ENCODE measurements at regions not wholly inside any gene's neighbourhood (a gene's known extent, or its start where the extent isn't known, plus 50 kb on each side); places are given as distances from the start of the nearest gene placed in this dataset.
"Not testable (repeated sequence)": the region's sequence is repeated elsewhere in the genome, so short reads cannot be mapped to it uniquely, and the experiment has no call there.

DNA sequence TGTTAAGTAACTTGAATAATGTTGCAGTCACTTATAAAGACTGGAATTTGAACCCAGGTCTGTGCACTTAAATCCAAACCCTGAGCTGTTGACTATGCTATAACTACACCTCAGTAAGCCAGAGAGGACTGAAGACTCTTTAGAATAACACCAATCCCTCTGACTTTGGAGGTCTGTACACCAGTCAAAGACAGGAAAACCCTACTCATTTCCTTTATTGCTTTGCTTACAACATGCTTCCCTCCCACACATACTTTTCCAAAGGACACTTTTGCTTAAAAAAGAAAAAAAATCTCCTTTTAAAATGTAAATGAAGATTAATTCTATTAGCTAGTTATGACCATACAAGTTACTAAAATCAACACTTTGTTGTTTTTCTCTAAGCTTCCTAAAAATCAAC lies 184.7 kb upstream of the KCTD7 start:
- Mint-ChIP-seq H3K4me1 (peaks cover 2% of the 10 kb centered on the region), H3K9me3 (no peaks in the 10 kb centered on the region), H3K4me3 (no peak overlapping the region), H3K36me3 (ENCODE audit: low read depth) (no peaks in the 10 kb centered on the region), H3K27me3 (no peaks in the 10 kb centered on the region), H3K27ac (no peak overlapping the region)
- intact Hi-C loops (cut with micrococcal nuclease) = no loop called here
- DNase-seq = no peak

DNA sequence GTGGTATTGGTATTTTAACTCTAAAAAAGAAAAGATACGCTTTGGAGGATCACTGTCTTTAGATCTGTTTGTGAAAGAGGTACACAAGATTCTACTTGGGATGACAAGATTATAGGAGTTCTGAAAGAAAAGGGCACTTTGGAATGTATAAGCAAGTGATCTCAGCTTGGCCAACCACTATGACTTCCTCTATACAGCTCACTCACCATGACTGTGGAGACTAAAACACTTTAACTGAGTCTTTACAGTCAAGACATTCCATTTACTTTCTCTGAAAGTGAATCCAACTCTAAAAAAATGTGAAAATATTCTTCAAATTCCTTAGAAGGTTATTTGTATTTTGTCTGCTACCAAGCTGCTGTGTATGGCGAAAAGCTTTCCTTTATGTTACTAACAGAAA lies 181.7 kb upstream of the KCTD7 start:
- intact Hi-C loops (cut with micrococcal nuclease); H3K36me3 Mint-ChIP-seq (ENCODE audit: low read depth); H3K4me1 Mint-ChIP-seq: not testable (repeated sequence)

DNA sequence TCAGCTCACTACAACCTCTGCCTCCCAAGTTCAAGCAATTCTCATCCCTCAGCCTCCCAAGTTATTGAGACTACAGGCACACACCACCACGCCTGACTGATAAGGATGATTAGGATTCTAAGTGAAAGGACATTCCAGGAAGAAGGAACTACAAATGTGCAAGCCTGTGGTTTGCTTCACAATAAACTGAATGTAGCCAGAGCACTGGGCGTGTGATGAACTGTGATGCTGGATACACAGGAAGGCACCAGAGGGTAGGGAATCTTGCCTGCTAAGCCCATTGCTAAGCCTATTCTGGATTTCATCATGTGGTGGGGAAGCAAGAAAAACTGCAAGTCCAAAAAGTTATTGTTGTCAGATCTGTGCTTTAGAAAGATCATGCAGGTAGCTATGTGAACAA lies 177.9 kb upstream of the KCTD7 start:
- H3K27ac Mint-ChIP-seq = not testable (repeated sequence)

More for the DNA sequence above, 181.7 kb upstream of the KCTD7 start:
- not testable (repeated sequence) for H3K27ac Mint-ChIP-seq, DNase-seq, H3K9me3 Mint-ChIP-seq, H3K4me3 Mint-ChIP-seq, H3K27me3 Mint-ChIP-seq

DNA sequence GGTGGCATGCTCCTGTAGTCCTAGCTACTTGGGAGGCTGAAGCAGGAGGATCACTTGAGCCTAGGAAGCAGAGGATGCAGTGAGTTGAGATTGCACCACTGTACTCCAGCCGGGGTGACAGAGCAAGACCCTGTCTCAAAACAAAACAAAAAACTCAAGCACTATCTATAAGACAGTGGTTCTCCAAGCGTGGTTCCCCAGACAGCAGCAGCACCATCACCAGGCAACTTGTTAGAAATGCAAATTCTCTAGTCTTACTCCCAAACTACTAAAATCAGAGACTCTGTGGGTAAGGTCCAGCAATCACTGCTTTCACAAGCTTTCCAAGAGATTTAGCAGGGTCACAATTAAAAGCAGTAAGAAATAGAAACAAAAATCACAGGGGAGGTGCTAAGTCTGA lies 177.0 kb upstream of the KCTD7 start:
- H3K36me3 Mint-ChIP-seq (ENCODE audit: low read depth); H3K27ac Mint-ChIP-seq; DNase-seq; H3K9me3 Mint-ChIP-seq; H3K4me3 Mint-ChIP-seq; intact Hi-C loops (cut with micrococcal nuclease); H3K27me3 Mint-ChIP-seq; H3K4me1 Mint-ChIP-seq: not testable (repeated sequence)

More for the DNA sequence above, 177.9 kb upstream of the KCTD7 start:
- H3K27me3 Mint-ChIP-seq; H3K36me3 Mint-ChIP-seq (ENCODE audit: low read depth); H3K4me3 Mint-ChIP-seq; H3K4me1 Mint-ChIP-seq; DNase-seq; H3K9me3 Mint-ChIP-seq; intact Hi-C loops (cut with micrococcal nuclease): not testable (repeated sequence)

DNA sequence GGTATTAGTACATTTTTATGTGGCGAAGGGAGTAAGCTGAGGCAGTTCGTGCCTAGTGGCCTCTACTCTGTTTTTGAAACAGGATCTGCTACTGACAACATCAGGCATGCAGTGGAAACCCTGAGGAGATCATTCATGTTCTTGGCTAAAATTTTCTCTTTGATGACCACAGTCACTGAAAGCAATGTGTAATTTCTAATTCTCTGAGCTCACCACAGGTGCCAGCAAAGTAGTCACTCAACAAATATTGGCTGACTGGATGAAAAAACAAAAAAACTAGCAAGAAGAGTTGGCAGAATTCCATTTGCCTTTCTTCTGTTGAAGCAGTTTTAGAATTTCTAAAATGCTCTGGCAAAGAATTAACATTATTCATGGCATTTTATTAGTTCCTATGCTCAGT lies 176.5 kb upstream of the KCTD7 start:
- H3K27me3 Mint-ChIP-seq = no peaks in the 10 kb centered on the region
- H3K36me3 Mint-ChIP-seq (ENCODE audit: low read depth) = peaks cover 4% of the 10 kb centered on the region
- peaks cover 9% of the 10 kb centered on the region for H3K4me1 Mint-ChIP-seq
- H3K27ac Mint-ChIP-seq = no peak overlapping the region
- no peaks in the 10 kb centered on the region for H3K9me3 Mint-ChIP-seq
- DNase-seq = no peak
- H3K4me3 Mint-ChIP-seq = no peak overlapping the region
- intact Hi-C loops (cut with micrococcal nuclease) = no loop called here

DNA sequence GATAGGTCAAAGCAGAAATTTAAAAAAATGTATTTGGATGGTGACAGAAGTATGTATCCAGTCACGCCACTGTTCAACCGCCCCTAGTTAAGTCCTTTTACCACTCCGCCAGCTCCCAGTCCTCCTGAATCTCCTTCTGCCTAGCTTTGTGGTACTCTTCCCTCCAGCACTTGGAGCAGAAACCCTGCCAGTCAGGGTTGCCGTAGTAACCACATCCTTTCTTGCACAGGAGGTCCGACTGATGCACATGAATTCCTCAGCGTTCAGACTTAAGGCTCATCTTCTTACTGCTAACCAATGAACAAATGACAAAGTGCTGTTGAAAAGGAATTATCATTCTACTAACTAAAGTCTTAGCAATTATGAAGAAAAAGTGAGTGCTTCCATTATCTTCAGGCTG lies 175.3 kb upstream of the KCTD7 start:
- DNase-seq = no peak
- Mint-ChIP-seq H3K9me3 (no peaks in the 10 kb centered on the region), H3K4me3 (no peak overlapping the region), H3K36me3 (ENCODE audit: low read depth) (peaks cover 4% of the 10 kb centered on the region), H3K27me3 (no peaks in the 10 kb centered on the region), H3K27ac (no peak overlapping the region), H3K4me1 (peaks cover 9% of the 10 kb centered on the region)
- intact Hi-C loops (cut with micrococcal nuclease) = no loop called here

DNA sequence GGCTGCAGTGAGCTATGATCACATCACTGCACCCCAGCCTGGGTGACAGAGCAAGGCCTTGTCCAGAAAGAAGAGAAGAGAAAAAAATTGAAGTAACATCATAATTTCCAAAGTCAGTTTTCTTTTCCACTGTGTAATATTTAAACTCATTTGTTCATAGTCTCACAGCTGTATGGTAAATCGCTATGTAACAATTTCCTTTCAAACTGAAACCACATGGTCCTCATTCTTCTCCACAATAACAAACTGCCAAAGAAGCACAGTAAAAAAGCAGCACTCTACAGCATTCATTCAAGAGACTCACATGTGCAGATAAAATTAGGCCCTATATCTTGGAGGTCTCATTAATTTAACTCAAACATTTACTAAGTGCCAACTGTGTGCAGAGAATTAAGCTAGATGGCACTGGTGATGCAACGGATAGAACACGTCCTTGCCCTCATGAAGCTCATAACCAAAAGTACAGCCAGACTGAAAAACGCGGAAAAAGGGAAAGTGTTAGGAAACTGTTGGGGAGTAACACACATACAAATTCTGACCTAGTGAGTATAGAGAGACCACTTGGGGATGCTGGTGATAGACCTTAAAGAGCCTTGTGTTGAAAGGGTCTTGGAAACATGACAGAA lies 174.0 kb upstream of the KCTD7 start:
- Mint-ChIP-seq H3K27me3 (no peaks in the 10 kb centered on the region), H3K9me3 (no peaks in the 10 kb centered on the region), H3K27ac (peak overlapping the region; percentile 70), H3K4me1 (peaks cover 13% of the 10 kb centered on the region), H3K4me3 (peak overlapping the region; percentile 1), H3K36me3 (ENCODE audit: low read depth) (peaks cover 4% of the 10 kb centered on the region)
- no peak for DNase-seq
- intact Hi-C loops (cut with micrococcal nuclease) = no loop called here

DNA sequence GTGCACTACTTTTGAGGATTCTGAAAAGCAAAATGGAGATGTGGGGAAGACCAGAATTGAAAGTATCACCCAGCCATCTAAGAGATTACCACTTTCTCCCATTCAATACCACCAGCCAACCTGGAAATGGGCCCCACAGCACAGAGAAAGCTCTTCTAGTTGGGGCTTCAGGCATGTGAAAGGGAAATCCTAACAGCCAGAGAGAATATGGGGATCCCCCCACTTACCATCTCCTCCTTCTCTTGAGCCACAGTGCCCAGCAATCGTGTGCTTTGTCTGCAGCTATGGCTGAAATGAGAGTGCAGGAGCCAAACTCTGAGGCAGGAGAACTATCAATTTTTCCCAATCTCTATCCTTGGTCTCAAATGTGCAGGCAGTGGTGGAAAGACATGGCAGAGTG lies 173.2 kb upstream of the KCTD7 start:
- H3K36me3 Mint-ChIP-seq (ENCODE audit: low read depth); H3K27me3 Mint-ChIP-seq; H3K9me3 Mint-ChIP-seq; H3K4me3 Mint-ChIP-seq; intact Hi-C loops (cut with micrococcal nuclease); DNase-seq: not testable (repeated sequence)
- H3K27ac Mint-ChIP-seq = peak overlapping the region; percentile 70
- peaks cover 13% of the 10 kb centered on the region for H3K4me1 Mint-ChIP-seq

DNA sequence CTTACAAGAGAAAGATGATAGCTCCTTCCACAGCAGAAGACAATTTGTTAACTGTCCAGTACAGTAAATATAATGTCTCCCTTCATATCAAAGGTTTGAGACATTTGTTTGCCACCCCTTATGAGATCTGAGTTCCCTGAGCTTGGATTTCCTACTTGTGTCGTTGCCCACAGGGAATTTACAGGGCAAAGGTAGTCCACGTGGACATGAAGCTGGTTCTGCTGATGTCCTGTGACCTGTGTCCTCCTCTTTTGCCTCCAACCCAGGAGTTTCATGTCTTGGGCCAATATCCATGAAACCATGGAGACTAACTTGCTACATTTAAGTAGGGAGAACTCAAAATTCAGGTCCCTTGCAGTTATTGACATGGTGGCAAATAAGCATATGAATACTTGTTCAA lies 172.2 kb upstream of the KCTD7 start:
- intact Hi-C loops (cut with micrococcal nuclease); H3K36me3 Mint-ChIP-seq (ENCODE audit: low read depth); H3K27me3 Mint-ChIP-seq: not testable (repeated sequence)

DNA sequence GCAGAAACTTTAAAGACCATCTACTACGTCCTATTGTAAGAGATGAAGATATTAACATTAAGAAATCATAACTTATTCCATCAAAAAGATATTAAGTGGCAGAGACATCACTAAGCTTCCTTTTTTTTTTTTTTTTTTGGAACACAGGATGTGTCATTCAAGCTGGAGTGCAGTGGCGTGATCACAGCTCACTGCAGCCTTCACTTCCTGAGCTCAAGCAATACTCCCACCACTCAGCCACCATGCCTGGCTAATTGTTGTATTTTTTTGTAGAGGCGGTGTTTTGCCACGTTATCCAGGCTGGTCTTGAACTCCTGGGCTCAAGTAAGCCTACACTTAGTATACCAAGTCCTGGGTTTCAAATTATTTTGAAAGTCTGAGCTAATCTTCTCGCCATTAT lies 169.7 kb upstream of the KCTD7 start:
- H3K9me3 Mint-ChIP-seq; H3K27ac Mint-ChIP-seq; H3K27me3 Mint-ChIP-seq; DNase-seq; intact Hi-C loops (cut with micrococcal nuclease); H3K36me3 Mint-ChIP-seq (ENCODE audit: low read depth); H3K4me3 Mint-ChIP-seq: not testable (repeated sequence)
- H3K4me1 Mint-ChIP-seq = peaks cover 14% of the 10 kb centered on the region

More for the DNA sequence above, 172.2 kb upstream of the KCTD7 start:
- DNase-seq, H3K27ac Mint-ChIP-seq, H3K9me3 Mint-ChIP-seq, H3K4me3 Mint-ChIP-seq: not testable (repeated sequence)
- peaks cover 14% of the 10 kb centered on the region for H3K4me1 Mint-ChIP-seq

DNA sequence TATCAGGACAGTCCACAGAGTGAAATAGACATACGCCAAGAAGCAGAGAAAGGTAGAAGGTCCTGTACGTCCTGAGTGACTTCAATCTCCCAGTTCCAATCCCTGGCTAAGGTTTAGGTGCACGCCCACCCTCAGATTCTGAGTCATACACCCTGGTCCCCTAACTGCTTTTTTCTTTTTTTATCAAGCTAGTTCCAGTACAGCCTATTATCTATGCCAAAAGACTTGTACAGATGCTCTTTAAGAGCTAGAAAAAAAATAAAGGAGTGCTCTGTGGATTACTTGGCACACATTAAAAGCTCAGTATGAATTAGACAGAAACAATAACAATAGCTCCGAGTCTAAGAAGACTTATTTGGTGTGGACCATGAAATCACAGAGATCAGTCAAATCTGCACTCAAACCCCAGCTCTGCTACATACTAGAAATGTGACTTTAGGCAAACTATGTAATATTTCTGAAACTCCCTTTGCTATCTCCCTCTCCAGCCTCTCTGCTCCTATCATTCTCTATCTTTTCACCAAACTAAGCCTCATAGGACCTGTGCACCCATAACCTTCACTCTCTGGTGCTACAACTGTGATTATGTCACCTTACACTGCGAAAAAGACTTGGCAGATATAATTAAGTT lies 168.8 kb upstream of the KCTD7 start:
- H3K27me3 Mint-ChIP-seq; H3K36me3 Mint-ChIP-seq (ENCODE audit: low read depth); DNase-seq; H3K9me3 Mint-ChIP-seq; intact Hi-C loops (cut with micrococcal nuclease); H3K4me3 Mint-ChIP-seq; H3K4me1 Mint-ChIP-seq: not testable (repeated sequence)
- H3K27ac Mint-ChIP-seq = peak overlapping the region; percentile 1

DNA sequence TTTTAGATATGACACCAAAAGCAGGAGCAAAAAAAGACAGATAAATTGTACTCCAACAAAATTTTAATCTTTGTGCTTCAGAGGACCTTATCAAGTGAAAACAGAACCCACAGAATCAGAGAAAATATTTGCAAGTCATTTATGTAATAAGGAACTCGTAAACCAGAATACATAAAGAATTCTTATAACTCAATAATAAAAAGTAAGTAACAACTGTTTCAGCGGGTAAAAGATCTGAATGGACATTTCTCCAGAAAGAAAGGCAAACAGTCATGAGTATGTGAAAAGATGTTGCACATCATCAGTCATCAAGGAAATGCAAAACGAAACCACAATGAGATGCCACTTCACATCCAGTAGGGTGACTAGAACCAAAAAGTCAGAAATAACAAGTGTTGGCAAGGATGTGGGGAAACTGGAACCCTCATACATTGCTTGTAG lies 167.7 kb upstream of the KCTD7 start:
- Mint-ChIP-seq H3K9me3 (peaks cover 6% of the 10 kb centered on the region), H3K36me3 (ENCODE audit: low read depth) (no peaks in the 10 kb centered on the region), H3K4me3 (no peak overlapping the region), H3K4me1 (peaks cover 5% of the 10 kb centered on the region), H3K27me3 (no peaks in the 10 kb centered on the region), H3K27ac (no peak overlapping the region)
- intact Hi-C loops (cut with micrococcal nuclease) = no loop called here
- no peak for DNase-seq

DNA sequence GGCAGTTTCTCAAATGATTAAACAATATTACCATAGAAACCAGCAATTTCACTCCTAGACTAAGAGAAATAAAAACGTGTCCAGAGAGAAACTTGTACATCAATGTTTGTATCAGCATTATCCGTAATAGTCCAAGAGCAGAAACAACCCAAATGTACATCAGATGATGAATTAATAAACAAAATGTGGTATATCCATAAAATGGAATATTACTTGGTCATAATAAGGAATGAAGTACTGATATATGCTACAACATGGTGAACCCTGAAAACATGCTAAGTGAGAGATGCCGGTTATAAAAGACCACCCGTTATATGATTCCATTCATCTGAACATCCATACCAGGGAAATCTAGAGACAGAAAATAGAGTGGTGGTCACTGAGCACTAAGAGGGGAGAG lies 167.3 kb upstream of the KCTD7 start:
- H3K4me3 Mint-ChIP-seq; intact Hi-C loops (cut with micrococcal nuclease); H3K4me1 Mint-ChIP-seq; H3K27ac Mint-ChIP-seq; H3K36me3 Mint-ChIP-seq (ENCODE audit: low read depth); DNase-seq; H3K27me3 Mint-ChIP-seq; H3K9me3 Mint-ChIP-seq: not testable (repeated sequence)

DNA sequence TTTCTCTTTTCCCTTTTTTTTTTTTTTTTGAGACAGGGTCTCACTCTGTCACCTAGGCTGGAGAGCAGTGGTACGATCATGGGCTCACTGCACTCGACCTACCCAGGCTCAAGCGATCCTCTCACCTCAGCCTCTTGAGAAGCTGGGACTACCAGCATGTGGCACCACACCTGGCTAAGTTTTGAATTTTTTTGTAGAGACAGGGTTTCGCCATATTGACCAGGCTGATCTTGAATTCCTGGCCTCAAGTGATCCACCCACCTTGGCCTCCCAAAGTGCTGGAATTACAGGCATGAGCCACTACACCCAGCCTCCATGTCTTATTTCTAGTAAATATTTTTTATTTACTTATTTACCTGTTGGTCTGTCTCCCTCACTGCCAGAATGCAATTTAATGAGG lies 165.8 kb upstream of the KCTD7 start:
- intact Hi-C loops (cut with micrococcal nuclease); H3K27ac Mint-ChIP-seq: not testable (repeated sequence)

DNA sequence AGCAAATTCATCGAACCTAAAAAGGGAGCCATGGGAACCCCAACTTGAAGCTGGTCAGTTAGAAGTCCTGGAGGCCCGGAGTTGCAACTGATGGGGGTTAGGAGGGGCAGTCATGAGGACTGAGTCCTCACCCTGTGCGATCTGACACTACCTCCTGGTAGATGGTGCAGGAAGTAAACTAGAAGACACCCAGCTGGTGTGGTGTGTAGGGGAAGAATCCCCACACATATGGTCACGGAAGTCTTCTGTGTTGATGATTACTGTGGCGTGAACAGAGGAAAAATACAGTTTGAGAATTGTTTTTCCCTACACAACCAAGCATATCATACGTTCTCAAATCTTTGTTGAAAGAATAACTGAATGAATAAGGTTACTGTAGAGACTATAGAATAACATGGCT lies 164.6 kb upstream of the KCTD7 start:
- Mint-ChIP-seq H3K36me3 (ENCODE audit: low read depth) (no peaks in the 10 kb centered on the region), H3K27ac (no peak overlapping the region), H3K27me3 (no peaks in the 10 kb centered on the region), H3K4me3 (no peak overlapping the region), H3K4me1 (peaks cover 4% of the 10 kb centered on the region), H3K9me3 (peaks cover 6% of the 10 kb centered on the region)
- no peak for DNase-seq
- intact Hi-C loops (cut with micrococcal nuclease) = no loop called here

More for the DNA sequence above, 165.8 kb upstream of the KCTD7 start:
- H3K27me3 Mint-ChIP-seq; H3K36me3 Mint-ChIP-seq (ENCODE audit: low read depth); H3K4me1 Mint-ChIP-seq; H3K9me3 Mint-ChIP-seq; DNase-seq; H3K4me3 Mint-ChIP-seq: not testable (repeated sequence)
